PC-9 (cell line): ENCODE measurements at regions not wholly inside any gene's neighbourhood (a gene's known extent, or its start where the extent isn't known, plus 50 kb on each side); places are given as distances from the start of the nearest gene placed in this dataset.
"Not testable (repeated sequence)": the region's sequence is repeated elsewhere in the genome, so short reads cannot be mapped to it uniquely, and the experiment has no call there.

Source experiments
- BruUV-seq: library from RNA; stranded (reverse); fragments of 400-500 nt; replicated peaks from 2 replicates; lab custom pipeline; 2021; lab: Mats Ljungman, UMichigan
- CTCF ChIA-PET: fragments of 300-600 bp; sonication (Branson Sonifier 250); formaldehyde crosslinking; loops from one replicate; lab custom pipeline; 2022; ENCODE audit warnings: antibody characterized with exemption; lab: Charles Lee
- POLR2A ChIA-PET: fragments of 300-600 bp; sonication (Branson Sonifier 250); formaldehyde crosslinking; loops from one replicate; lab custom pipeline; 2022; ENCODE audit warnings: antibody characterized with exemption; ENCODE audit not compliant: unreplicated experiment; lab: Charles Lee
- DNase-seq, 2 experiments: peaks; one replicate each; pipeline versions ENCODE4 v3.0.0 to v3.0.0-alpha.2; 2015 to 2022; ENCODE audit warnings: mixed read lengths in 1 of 2
- H2AFZ ChIP-seq: fragments of 200-600 bp; sonication (generic); 2 replicates; pipeline ENCODE4 v1.8.1; 2017; ENCODE audit warnings: antibody characterized with exemption
- H3F3A ChIP-seq: fragments of 200-600 bp; sonication (generic); 2 replicates; pipeline ENCODE4 v1.8.1; 2017; ENCODE audit warnings: antibody characterized with exemption, mild to moderate bottlenecking, low read depth; ENCODE audit not compliant: insufficient read depth
- H3K27ac ChIP-seq: fragments of 200-600 bp; sonication (generic); 2 replicates; pipeline ENCODE4 v1.6.1; 2016; ENCODE audit warnings: mixed run types
- H3K27me3 ChIP-seq: fragments of 200-600 bp; sonication (generic); 2 replicates; pipeline ENCODE4 v1.6.1; 2016; ENCODE audit warnings: low read depth, mixed run types; ENCODE audit not compliant: insufficient read depth
- H3K36me3 ChIP-seq: fragments of 200-600 bp; sonication (generic); 2 replicates; pipeline ENCODE4 v1.6.1; 2016; ENCODE audit warnings: low read depth, mixed run types
- H3K4me1 ChIP-seq: fragments of 200-600 bp; sonication (generic); replicated peaks from 2 replicates; pipeline ENCODE4 v1.6.1; 2016; ENCODE audit warnings: mixed run types; ENCODE audit not compliant: insufficient read depth
- H3K4me2 ChIP-seq: fragments of 200-600 bp; sonication (generic); 2 replicates; pipeline ENCODE4 v1.6.1; 2017; ENCODE audit warnings: mixed run types
- H3K4me3 ChIP-seq: fragments of 200-600 bp; sonication (generic); 2 replicates; pipeline ENCODE4 v1.6.1; 2016; ENCODE audit warnings: mixed run types
- H3K79me2 ChIP-seq: fragments of 200-600 bp; sonication (generic); 2 replicates; pipeline ENCODE4 v1.6.1; 2017; ENCODE audit warnings: low read depth, mixed run types
- H3K9me2 ChIP-seq: fragments of 200-600 bp; sonication (generic); 2 replicates; pipeline ENCODE4 v1.8.1; 2017; ENCODE audit warnings: mild to moderate bottlenecking; ENCODE audit not compliant: insufficient read depth
- H3K9me3 ChIP-seq: fragments of 200-600 bp; sonication (generic); 2 replicates; pipeline ENCODE4 v1.8.1; 2016; ENCODE audit warnings: low read depth; ENCODE audit not compliant: insufficient read depth
- H4K20me1 ChIP-seq: fragments of 200-600 bp; sonication (generic); 2 replicates; pipeline ENCODE4 v1.8.1; 2017; ENCODE audit not compliant: insufficient read depth
- intact Hi-C: fragments of 100-400 bp; cut with micrococcal nuclease; formaldehyde crosslinking; loops from one replicate; pipeline ENCODE4 v1.10.0; 2022; ENCODE audit not compliant: unreplicated experiment

- H3K27ac ChIP-seq, CTCF ChIA-PET, H3K79me2 ChIP-seq, H3K4me1 ChIP-seq, H3K36me3 ChIP-seq, H3K4me2 ChIP-seq, DNase-seq, POLR2A ChIA-PET, H3K27me3 ChIP-seq, H3K4me3 ChIP-seq, BruUV-seq, H4K20me1 ChIP-seq, H3K9me3 ChIP-seq, intact Hi-C loops, H2AFZ ChIP-seq, H3F3A ChIP-seq, H3K9me2 ChIP-seq: not testable (repeated sequence)
These were observed 114.4 kb upstream of the ZNF469 start for GRCh38 chr16:88268186-88268970.

- CTCF ChIA-PET, intact Hi-C loops: not testable (repeated sequence)
These were observed 112.5 kb upstream of the ZNF469 start for GRCh38 chr16:88270171-88270790.

GRCh38 chr16:88271296-88271695 is 111.5 kb upstream of the ZNF469 start:
- H3K9me2 ChIP-seq, BruUV-seq, H3K4me3 ChIP-seq, H3F3A ChIP-seq, POLR2A ChIA-PET, intact Hi-C loops, H3K36me3 ChIP-seq, H3K79me2 ChIP-seq, H4K20me1 ChIP-seq, CTCF ChIA-PET, DNase-seq, H3K27ac ChIP-seq, H3K4me1 ChIP-seq, H2AFZ ChIP-seq, H3K27me3 ChIP-seq, H3K9me3 ChIP-seq, H3K4me2 ChIP-seq: not testable (repeated sequence)

More at GRCh38 chr16:88270171-88270790, 112.5 kb upstream of the ZNF469 start:
- H3K9me2 ChIP-seq, H3K36me3 ChIP-seq, H4K20me1 ChIP-seq, H3K9me3 ChIP-seq, BruUV-seq, POLR2A ChIA-PET, H3K4me1 ChIP-seq, H3K4me2 ChIP-seq, H3K27me3 ChIP-seq, H3K79me2 ChIP-seq, H3K27ac ChIP-seq, DNase-seq, H3K4me3 ChIP-seq, H2AFZ ChIP-seq, H3F3A ChIP-seq: not testable (repeated sequence)

GRCh38 chr16:88271776-88272175 is 111.0 kb upstream of the ZNF469 start:
- H3K4me2 ChIP-seq, H3F3A ChIP-seq, POLR2A ChIA-PET, H3K36me3 ChIP-seq, H3K27ac ChIP-seq, H3K4me1 ChIP-seq, H3K9me2 ChIP-seq, H4K20me1 ChIP-seq, H3K9me3 ChIP-seq, BruUV-seq, H3K79me2 ChIP-seq, H3K27me3 ChIP-seq, H3K4me3 ChIP-seq, DNase-seq, H2AFZ ChIP-seq, intact Hi-C loops, CTCF ChIA-PET: not testable (repeated sequence)

GRCh38 chr16:88272437-88272836 is 110.3 kb upstream of the ZNF469 start:
- H3K27ac ChIP-seq, BruUV-seq, H3K4me3 ChIP-seq, DNase-seq, POLR2A ChIA-PET, H3F3A ChIP-seq, H3K4me2 ChIP-seq, H2AFZ ChIP-seq, H3K36me3 ChIP-seq, H3K79me2 ChIP-seq, H4K20me1 ChIP-seq, H3K9me3 ChIP-seq, H3K9me2 ChIP-seq, H3K27me3 ChIP-seq, intact Hi-C loops, CTCF ChIA-PET, H3K4me1 ChIP-seq: not testable (repeated sequence)

GRCh38 chr16:88274126-88274750 is 108.5 kb upstream of the ZNF469 start:
- H3K27me3 ChIP-seq, H3K4me2 ChIP-seq, intact Hi-C loops, POLR2A ChIA-PET, H3K36me3 ChIP-seq, H3F3A ChIP-seq, H2AFZ ChIP-seq, H3K79me2 ChIP-seq, H3K27ac ChIP-seq, H3K4me3 ChIP-seq, H4K20me1 ChIP-seq, H3K9me2 ChIP-seq, H3K4me1 ChIP-seq, CTCF ChIA-PET, BruUV-seq, DNase-seq, H3K9me3 ChIP-seq: not testable (repeated sequence)
